HG03175 (cell line): ENCODE measurements at regions not wholly inside any gene's neighbourhood (a gene's known extent, or its start where the extent isn't known, plus 50 kb on each side); places are given as distances from the start of the nearest gene placed in this dataset.
"Not testable (repeated sequence)": the region's sequence is repeated elsewhere in the genome, so short reads cannot be mapped to it uniquely, and the experiment has no call there.

ENCODE experiments used
- ATAC-seq: cut with Tn5 transposase; IDR thresholded peaks from one replicate; pipeline ENCODE4 v1.9.1; 2021; ENCODE audit warnings: mild to moderate bottlenecking, moderate library complexity; ENCODE audit not compliant: unreplicated experiment

DNA sequence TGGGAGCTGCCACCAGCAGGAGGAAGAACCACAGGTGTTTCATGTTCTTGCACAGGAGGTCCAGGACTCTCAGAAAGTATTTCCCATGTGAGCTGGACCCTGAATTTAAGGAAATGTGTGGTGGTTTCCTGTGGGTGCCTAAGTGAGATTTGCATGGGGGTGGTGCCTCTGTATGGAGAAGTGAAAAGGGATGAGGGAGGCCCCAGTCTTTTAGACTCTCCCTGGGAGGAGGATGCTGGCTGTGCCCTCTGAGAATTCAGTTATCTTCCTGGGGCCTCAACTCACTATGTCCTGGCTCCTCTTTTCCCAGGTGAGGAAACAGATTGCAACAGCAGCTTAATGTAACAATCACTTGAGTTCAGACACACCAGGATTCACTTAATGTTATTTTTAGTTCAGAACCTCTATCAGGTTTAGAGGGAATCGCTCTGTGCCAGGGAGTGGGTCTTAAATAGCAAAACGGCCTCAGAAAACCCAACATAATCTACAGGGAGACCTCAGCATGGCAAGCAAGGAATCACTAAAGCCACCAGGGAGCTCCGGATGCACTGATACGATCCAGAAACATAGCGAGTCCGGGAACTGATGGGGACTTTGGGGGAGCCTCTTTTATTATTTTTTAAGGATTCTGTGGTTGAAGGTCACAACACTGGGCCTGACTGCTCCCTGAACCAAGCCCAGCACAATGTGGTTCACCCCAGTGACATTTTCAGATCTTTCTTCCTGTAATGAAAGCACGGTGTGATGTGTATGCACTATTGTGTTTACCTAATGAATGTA is 823.5 kb downstream of the TMEM121 start:
- not testable (repeated sequence) for ATAC-seq

DNA sequence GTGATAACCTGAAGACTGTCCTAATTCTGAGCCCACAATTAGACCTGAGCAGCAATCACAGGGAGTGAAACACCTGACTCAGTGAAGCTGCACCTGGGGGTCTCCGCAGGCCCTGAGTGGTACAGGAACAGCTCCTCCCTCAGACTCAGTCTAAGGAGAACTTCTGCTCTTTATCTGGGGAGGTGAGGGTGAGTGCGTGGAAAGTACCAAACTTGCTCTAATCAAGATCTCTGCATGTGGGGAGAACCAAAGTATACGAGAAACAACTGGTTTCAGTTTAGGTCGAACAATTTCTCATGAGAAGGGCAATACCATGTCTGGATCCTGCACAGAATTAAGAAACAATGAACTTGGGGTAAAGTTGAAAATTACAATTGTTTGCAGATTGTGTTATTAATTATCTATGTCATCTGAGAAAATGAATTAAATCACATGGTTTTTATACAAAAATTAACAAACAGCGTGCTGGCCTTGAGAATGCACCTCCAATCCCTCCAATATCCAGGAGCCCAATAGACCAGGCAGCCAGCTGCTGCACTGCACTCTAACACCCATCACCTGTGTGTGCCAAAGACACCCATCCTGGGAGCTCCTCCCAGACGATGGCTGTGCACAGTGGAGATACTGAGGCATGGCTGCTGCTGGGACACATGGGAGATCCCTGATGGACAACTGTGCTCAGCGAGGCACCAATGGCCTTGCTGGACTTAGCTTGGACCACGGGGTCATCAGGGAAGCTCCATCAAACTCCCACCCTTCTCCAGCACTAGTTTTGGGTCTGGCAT is 828.8 kb downstream of the TMEM121 start:
- ATAC-seq = not testable (repeated sequence)

DNA sequence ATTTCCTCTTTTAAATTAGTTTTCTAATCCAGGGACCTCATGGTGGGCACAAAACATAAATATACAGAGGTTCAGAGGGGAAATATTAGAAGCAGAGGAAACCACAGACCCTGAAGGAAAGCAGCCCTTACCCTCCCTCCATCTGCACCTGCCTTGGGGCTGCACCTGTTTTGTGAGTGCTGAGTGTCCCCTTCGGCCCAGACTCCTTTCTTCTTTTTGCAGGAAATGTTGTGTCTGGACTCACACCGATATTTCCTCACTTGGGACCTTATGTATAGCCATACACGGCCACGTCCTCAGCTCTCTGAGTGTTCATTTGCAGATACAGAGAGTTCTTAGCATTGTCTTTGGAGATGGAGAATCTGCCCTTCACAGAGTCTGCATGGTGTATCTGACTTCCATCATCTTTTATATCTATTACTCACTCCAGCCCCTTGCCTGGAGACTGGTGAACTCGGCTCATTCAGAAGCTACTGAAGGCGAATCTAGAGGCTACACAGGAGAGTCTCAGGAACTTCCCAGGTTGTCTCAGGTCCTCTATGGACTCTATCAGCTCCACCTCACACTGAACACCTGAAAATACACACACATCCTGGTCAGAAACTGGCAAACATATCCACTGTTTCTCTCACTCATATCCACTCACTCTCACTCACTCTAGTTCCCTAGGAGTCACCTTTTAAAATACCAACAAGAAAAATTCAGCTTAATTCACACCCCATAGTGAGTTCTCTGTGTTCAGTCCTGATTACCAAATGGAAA is 829.7 kb downstream of the TMEM121 start:
- not testable (repeated sequence) for ATAC-seq

DNA sequence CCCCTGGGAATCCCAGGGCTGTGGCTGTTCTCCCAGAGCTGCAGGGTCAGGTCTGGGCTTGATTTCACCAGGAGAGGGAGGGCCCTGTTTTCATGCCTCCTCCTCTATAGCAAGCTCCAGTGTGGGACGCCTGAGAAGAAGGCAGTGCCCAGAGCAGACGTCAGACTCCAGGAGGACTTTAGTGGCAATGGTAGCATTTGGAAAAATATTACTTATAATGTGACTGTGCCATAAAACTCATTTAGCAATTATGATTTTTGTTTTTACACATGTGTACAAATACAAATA is 830.2 kb downstream of the TMEM121 start:
- not testable (repeated sequence) for ATAC-seq

DNA sequence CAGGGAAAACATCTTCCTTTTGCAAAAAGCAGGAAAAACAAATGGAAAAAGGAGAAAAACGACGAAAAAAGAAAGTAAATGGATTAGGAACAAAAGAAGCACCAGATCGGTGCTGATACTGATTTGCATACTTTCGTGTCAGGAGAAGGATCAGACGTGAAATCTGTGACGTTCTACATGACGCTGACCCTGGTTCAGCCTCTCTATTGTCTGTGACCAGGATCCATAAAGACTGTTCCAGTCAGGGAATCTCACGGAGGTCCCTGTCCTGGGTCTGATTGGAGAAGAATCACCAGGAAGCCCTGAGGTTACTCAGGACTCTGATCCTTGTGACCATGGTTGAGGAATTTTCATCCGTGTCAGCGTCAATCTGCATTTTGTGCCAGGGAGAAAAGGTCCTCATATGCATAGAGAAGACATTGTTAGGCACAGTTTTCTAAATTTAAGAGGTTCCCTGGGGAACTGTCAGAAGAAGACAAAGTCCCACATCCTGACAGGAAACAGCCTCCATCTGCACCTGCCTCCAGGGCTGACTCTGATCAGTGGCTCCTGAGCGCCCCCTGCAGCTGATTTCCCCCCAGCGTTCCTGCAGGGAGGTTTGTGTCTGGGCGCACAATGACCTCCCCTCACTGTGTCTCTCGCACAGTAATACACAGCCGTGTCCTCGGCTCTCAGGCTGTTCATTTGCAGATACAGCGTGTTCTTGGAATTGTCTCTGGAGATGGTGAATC is 832.9 kb downstream of the TMEM121 start:
- not testable (repeated sequence) for ATAC-seq

DNA sequence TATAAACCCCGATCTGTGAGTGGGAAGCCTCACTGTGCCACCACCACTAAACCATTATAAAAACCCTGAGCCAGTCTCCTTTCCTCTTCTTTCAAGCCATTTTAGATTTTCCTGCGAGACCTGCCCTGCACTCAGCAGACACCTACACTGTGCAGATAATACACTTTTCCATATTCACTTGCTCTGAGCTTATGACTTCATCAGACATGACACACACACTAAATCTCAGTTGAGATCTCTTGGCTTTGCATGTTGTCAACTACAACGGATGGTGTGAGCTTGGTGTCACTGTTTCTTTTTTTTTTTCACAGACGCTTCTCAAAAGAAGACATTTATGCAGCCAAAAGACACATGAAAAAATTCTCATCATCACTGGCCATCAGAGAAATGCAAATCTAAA is 839.0 kb downstream of the TMEM121 start:
- not testable (repeated sequence) for ATAC-seq

DNA sequence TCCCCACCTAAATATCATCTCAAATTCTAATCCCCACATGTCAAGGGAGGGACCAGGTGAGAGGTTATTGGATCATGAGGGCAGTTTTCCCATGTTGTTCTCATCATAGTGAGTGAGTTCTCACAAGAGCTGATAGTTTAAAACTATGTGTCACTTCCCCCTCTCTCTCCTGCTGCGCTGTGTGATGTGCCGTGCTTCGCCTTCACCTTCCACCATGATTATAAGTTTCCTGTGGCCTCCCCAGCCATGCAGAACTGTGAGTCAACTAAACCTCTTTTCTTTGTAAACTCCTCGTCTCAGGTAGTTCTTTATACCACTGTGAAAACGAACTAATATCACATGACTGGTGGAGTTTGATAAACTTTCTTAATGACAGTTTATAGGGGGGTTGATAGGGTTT is 839.5 kb downstream of the TMEM121 start:
- not testable (repeated sequence) for ATAC-seq

DNA sequence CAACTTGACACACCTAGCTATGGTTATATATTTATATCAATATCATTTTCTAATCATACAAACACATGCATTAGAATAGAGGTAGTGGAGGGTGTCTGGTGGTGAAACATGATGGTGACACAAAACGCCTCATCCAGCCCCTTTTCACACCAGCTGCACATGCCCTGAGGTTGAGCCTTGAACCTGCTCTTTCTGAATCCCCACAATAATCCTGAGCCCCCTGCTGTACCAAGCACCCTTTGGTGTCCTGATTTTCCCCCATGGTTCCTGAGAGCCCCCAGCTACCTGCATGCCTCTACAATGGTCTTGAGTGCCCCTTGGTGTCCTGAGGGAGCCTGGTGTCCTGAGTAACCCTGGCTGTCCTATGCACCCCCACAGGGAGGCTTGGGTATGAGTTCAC is 840.6 kb downstream of the TMEM121 start:
- ATAC-seq = not testable (repeated sequence)

DNA sequence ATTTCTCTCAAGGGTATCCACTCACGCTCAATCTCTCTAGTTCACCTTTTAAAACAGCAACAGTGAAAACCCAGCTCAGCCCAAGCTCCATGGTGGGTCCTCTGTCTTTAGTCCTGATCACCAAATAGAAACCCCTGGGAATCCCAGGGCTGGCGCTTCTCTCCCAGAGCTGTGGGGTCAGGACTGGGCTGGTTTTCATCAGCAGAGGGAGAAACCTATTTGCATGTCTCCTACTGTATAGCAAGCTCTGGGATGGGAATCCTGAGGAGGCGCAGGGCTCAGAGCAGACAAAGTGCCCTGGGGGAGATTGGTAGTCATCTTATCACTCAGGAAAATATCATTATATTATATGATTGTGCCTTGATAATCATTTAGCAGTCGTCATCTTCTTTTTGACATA is 843.1 kb downstream of the TMEM121 start:
- not testable (repeated sequence) for ATAC-seq

DNA sequence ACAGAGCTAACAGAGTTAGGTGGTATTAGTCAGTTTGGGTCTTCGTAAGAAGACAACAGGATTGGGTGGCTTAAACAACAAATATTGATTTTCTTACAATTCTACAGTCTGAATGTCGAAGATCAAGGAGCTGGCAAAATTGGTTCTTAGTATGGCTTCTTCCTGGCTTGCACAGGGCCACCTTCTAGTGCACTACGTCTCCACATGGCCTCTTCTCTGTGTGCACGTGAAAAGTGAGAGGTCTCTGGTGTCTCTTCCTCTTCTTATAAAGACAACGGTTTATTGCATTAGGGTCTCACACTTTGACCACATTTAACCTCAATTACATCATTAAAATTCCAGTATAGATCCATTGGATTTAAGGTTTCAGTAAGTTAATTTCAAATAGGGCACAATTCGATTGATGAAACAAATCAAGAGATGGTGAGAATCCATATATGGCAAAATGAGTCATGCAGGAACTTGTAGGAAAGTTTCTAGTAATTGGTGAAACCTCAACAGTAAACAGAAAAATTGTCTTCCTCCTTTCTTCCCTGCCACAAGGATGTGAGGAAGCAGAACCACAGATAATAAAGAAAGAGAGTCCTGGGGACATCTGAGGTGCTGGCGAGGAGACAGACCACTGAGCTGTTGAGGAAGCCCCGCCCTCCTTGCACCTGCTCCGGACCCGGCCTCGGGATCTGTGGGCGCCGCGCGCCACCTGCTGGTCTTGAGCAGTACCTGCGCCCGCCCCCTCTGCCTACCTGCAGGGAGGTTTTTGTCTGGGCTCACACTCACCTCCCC is 846.7 kb downstream of the TMEM121 start:
- no peak for ATAC-seq

DNA sequence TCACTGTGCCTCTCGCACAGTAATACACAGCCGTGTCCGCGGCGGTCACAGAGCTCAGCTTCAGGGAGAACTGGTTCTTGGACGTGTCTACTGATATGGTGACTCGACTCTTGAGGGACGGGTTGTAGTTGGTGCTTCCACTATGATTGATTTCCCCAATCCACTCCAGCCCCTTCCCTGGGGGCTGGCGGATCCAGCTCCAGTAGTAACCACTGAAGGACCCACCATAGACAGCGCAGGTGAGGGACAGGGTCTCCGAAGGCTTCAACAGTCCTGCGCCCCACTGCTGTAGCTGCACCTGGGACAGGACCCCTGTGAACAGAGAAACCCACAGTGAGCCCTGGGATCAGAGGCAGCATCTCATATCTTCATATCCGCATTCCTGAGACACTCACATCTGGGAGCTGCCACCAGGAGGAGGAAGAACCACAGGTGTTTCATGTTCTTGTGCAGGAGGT is 847.3 kb downstream of the TMEM121 start:
- ATAC-seq = not testable (repeated sequence)

DNA sequence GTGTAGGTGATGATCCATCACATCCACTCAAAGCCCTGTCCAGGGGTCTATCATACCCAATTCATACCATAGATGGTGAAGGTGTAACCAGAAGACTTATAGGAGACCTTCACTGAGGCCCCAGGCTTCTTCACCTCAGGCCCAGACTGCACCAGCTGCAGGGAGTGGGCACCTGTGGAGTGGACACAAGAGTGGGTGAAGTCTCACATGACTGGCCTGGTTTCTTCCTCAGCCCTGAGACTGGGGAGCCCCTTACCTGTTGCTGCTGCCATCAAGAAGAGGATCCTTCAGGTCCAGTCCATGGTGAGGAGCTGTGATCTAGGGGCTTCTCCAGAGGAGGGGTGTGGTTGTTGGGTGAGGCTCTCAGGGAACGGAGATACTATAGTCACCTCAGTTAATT is 851.0 kb downstream of the TMEM121 start:
- no peak for ATAC-seq

DNA sequence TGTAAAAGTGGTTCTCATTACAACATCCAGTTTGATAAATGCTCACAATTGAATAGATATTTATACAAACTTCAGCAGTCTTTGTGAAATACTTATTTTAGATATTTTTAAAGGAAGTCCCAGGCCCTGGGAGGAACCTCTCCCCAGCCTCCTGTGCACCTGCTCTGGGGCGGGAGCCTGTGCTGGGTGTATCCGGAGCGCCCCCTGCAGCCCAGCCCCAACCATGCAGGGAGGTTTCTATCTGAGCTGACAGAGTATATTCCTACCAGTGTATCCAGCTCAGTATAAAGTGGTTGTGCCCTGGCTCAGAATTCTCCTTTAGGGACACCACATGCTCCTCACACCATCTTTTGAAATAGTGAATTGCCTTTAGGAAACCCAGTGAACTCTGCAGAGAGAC is 851.8 kb downstream of the TMEM121 start:
- ATAC-seq = no peak

DNA sequence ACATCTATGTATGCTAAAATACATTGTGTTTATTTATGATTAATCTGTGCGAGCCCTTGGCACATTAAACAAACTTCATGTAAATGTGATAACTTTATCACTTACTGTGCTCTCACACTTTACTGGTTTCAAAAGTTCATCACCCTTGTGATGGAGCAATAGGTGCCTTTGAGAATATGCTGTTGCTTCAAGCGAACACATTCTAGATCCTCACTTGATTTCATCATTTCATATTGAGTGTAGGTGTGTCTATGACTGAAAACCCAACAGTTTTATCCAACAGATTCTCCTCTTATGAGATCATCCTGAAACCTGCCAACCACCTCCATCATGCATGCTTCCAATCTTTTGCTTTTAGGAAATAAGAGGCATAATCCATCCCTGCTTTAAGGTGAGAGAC is 854.4 kb downstream of the TMEM121 start:
- no peak for ATAC-seq

DNA sequence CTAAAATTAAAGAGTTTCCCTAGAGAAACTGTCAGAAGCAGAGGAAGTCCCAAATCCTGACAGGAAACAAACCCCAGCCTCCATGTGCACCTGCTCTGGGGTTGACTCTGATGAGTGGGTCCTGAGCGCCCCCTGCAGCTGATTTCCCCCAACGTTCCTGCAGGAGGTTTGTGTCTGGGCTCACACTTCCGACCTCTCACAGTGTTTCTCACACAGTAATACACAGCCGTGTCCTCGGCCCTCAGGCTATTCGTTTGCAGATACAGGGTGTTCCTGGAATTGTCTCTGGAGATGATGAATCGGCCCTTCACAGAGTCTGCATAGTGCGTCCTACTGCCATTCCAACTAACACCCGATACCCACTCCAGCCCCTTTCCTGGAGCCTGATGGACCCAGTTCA is 862.8 kb downstream of the TMEM121 start:
- ATAC-seq = not testable (repeated sequence)

DNA sequence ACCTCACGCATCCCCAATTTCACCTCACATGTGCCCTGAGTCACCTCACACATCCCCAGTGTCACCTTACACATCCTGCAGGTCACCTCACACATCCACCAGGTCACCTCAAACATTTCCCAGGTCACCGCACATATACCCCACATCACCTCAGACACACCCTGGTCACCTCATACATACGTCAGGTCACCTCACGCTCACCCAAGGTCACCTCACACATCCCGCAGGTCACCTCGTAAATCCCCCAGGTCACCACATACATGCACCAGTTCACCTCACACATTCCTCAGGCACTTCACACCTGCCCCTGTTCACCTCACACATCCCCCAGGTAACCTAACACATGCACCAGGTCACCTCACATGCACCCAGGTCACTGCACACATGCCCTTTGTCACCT is 864.0 kb downstream of the TMEM121 start:
- no peak for ATAC-seq

DNA sequence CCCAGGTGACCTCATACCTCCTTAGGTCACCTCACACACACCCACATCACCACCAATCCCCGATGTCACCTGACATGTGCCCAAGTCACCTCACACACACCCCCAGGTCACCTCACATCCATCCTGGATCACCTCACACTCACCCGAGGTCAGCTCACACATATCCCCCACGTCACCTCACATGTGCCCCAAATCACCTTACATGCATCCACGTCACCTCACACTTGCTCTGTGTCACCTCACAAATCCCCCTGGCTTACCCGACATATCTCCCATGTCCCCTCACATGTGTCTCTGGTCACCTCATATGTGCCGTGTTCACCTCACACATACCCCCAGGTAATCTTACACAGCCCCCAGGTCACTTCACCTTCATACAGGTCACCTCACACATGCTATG is 864.6 kb downstream of the TMEM121 start:
- no peak for ATAC-seq

DNA sequence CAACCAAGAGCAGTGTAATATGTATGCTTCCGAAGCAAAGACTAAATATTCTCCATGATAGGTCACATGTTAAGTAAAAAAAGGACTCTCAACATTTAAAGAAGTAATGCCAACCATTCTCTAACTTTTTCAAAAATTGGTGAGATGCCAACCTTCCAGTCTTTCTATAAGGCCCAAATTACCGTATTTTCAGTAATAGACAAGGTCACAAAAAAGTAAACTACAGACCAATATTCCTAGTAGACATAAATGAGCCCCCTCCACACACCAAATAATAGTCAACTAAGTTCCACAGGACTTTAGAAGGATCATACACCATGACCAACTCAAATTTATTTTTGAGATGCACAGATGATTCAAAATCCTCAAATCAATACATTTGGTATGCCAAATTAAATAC is 867.4 kb downstream of the TMEM121 start:
- no peak for ATAC-seq

DNA sequence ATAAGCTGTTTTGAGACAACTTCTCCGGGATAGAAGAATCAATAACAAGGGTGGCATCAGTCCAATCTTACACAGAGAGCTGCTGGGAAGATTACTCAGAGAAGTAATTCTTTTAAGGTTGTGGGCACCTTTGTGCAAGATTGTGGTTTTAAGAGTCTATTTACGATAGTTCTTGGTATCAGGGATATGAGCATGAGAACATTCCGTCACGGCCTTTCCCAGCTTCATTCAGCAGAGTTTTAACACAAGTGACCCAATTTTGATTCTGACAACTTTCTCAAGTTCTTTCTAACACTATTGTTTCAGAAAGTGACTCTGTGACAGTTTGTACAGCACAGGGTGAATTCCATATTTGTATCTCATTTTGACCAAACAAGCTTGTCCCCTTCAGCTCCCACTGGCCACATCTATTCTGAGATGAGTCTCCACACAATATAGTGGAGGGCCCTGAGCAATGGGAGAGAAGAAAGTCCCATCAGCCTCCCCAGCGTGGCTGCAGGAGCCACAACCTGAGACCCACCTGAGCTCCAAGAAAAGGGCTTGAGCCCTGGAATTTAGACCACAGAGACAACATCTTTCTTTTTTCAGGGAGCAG is 869.2 kb downstream of the TMEM121 start:
- no peak for ATAC-seq

DNA sequence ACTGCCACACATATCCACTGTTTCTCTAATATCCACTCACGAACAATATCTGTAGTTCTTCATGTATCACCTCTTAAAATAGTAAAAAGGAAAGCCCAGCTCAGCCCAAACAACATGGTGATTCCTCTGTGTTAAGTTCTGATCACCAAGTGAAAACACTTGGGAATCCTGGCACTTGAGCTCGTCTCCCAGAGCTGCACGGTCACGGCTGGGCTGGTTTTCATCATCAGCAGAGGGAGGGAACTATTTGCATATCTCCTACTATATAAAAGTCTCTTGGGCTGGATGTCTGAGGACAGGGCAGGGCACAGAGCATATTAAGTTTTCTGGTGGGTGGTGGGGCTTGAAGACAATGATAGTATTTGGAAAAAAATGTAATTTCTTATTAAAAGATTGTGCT is 870.6 kb downstream of the TMEM121 start:
- no peak for ATAC-seq
